Forelimb muscle (tissue), 1 donor: ENCODE measurements at regions not wholly inside any gene's neighbourhood (a gene's known extent, or its start where the extent isn't known, plus 50 kb on each side); places are given as distances from the start of the nearest gene placed in this dataset.
"Not testable (repeated sequence)": the region's sequence is repeated elsewhere in the genome, so short reads cannot be mapped to it uniquely, and the experiment has no call there.

Source experiments
- DNase-seq: peaks from one replicate; pipeline ENCODE4 v3.0.0-alpha.2; 2013; ENCODE audit warnings: low read depth

GRCh38 chr6:96276305-96276704 lies 245.3 kb upstream of the UFL1 start:
- peak; percentile 9 for DNase-seq

GRCh38 chr6:96276856-96277255 lies 244.8 kb upstream of the UFL1 start:
- no peak for DNase-seq

GRCh38 chr6:96279084-96279483 lies 242.5 kb upstream of the UFL1 start:
- DNase-seq, result no peak

- DNase-seq, result no peak
Measured at GRCh38 chr6:96286503-96286902, 235.1 kb upstream of the UFL1 start.

GRCh38 chr6:96299525-96299924 lies 222.1 kb upstream of the UFL1 start:
- DNase-seq, result no peak

GRCh38 chr6:96301023-96301422 lies 220.6 kb upstream of the UFL1 start:
- DNase-seq, result no peak

GRCh38 chr6:96301781-96302180 lies 219.8 kb upstream of the UFL1 start:
- DNase-seq, result no peak

- DNase-seq, result no peak
Measured at GRCh38 chr6:96302991-96303390, 218.6 kb upstream of the UFL1 start.

GRCh38 chr6:96304997-96305396 lies 216.6 kb upstream of the UFL1 start:
- no peak for DNase-seq

GRCh38 chr6:96330884-96331283 lies 190.7 kb upstream of the UFL1 start:
- DNase-seq, result no peak

GRCh38 chr6:96340164-96340563 lies 181.4 kb upstream of the UFL1 start:
- DNase-seq, result no peak

GRCh38 chr6:96345501-96345900 lies 176.1 kb upstream of the UFL1 start:
- no peak for DNase-seq

GRCh38 chr6:96381246-96381645 lies 140.4 kb upstream of the UFL1 start:
- DNase-seq, result no peak

- no peak for DNase-seq
Measured at GRCh38 chr6:96391776-96392360, 129.7 kb upstream of the UFL1 start.

- peak; percentile 11 for DNase-seq
Measured at GRCh38 chr6:96394727-96395126, 126.9 kb upstream of the UFL1 start.

- no peak for DNase-seq
Measured at GRCh38 chr6:96410467-96410866, 111.1 kb upstream of the UFL1 start.

- no peak for DNase-seq
Measured at GRCh38 chr6:96420294-96420693, 101.3 kb upstream of the UFL1 start.

- DNase-seq, result no peak
Measured at GRCh38 chr6:96433950-96434349, 87.7 kb upstream of the UFL1 start.

GRCh38 chr6:96436398-96436797 lies 85.2 kb upstream of the UFL1 start:
- no peak for DNase-seq

GRCh38 chr6:96437228-96437627 lies 84.4 kb upstream of the UFL1 start:
- DNase-seq, result not testable (repeated sequence)

GRCh38 chr6:96450082-96450769 lies 71.4 kb upstream of the UFL1 start:
- DNase-seq, result peak; percentile 52

GRCh38 chr6:96450770-96451130 lies 70.9 kb upstream of the UFL1 start:
- DNase-seq, result no peak

GRCh38 chr6:96458771-96459170 lies 62.8 kb upstream of the UFL1 start:
- DNase-seq, result no peak
